Naive B cell (primary cell): ENCODE measurements at regions not wholly inside any gene's neighbourhood (a gene's known extent, or its start where the extent isn't known, plus 50 kb on each side); places are given as distances from the start of the nearest gene placed in this dataset.

ENCODE experiments used
- ATAC-seq, 2 donors: fragments of 150-1000 bp; cut with Tn5 transposase; 2 replicates each; pipeline ENCODE4 v1.10.0; 2021; ENCODE audit warnings: low read depth in 2 of 2, mild to moderate bottlenecking in 2 of 2, moderate library complexity in 2 of 2
- DNase-seq: peaks from one replicate; pipeline ENCODE4 v3.0.0; 2022
- H3K27ac Mint-ChIP-seq, 6 donors: one replicate each; pipeline ENCODE4 v1.8.0; 2020 to 2022; ENCODE audit warnings: mild to moderate bottlenecking in 6 of 6, mixed read lengths in 6 of 6, moderate library complexity in 5 of 6, inconsistent platforms in 2 of 6
- H3K27me3 Mint-ChIP-seq, 3 donors: one replicate each; pipeline ENCODE4 v1.8.0; 2021 to 2022; ENCODE audit warnings: mixed read lengths in 3 of 3, mild to moderate bottlenecking in 1 of 3
- H3K36me3 Mint-ChIP-seq, 2 donors: one replicate each; pipeline ENCODE4 v1.8.0; 2020 to 2022; ENCODE audit warnings: mixed read lengths in 2 of 2, inconsistent platforms in 1 of 2, mild to moderate bottlenecking in 1 of 2
- H3K4me1 Mint-ChIP-seq, 3 donors: one replicate each; pipeline ENCODE4 v1.8.0; 2020 to 2022; ENCODE audit warnings: mixed read lengths in 3 of 3, inconsistent platforms in 1 of 3, mild to moderate bottlenecking in 1 of 3, moderate library complexity in 1 of 3
- H3K4me3 Mint-ChIP-seq, 8 donors: one replicate each; pipeline ENCODE4 v1.8.0; 2020 to 2022; ENCODE audit warnings: mild to moderate bottlenecking in 8 of 8, mixed read lengths in 8 of 8, moderate library complexity in 8 of 8, inconsistent platforms in 2 of 8
- H3K9me3 Mint-ChIP-seq, 7 donors: one replicate each; pipeline ENCODE4 v1.8.0; 2020 to 2022; ENCODE audit warnings: mixed read lengths in 7 of 7, mild to moderate bottlenecking in 5 of 7, inconsistent platforms in 2 of 7, moderate library complexity in 1 of 7

DNA sequence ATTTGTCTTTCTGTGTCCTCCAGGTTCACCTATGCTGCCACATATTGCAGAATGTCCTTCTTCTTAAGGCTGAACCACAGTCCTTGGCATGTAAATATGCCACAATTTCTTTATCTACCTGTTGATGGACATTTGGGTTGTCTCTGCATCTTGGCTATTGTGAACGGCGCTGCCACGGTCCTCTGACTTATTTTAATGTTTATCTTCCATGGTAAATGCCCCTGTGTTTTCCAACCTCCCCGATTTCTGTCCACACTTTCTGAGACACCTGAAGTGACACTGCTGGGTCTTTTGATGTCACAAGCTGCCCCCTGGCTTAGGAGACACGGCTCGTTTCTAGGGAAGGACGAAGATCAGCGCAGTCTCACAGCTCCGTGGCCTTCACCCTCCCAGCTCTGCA, 128.3 kb upstream of the PDE10A start:
- Mint-ChIP-seq H3K9me3 (peaks cover 0 to 5% (median 0%) of the 10 kb centered on the region in 7 donors), H3K27me3 (peaks cover 0 to 15% (median 0%) of the 10 kb centered on the region in 3 donors), H3K4me1 (peaks cover 0 to 7% (median 4%) of the 10 kb centered on the region in 3 donors), H3K4me3 (no peak overlapping the region), H3K27ac (no peak overlapping the region), H3K36me3 (no peaks in the 10 kb centered on the region)
- DNase-seq (no peak), ATAC-seq (no peak)

DNA sequence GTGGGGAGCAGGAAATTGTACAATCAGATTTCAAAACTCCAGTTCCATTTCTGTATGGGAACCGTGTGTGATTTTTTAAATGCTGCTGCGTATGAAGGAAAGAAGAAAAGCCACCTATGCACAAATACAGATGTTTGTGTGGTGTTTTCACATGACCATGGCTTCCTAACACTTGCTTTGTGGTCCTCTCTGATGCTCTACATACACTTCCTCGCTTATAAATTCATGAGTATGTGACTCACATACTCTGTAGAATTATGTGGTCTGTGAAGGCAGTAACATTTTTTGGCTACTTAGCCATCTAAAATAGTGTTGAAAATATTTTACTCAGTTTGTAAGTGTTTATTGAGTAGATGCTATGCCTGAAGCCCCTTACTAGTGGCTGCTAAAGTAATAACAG, 119.8 kb upstream of the PDE10A start:
- no peaks in the 10 kb centered on the region for H3K36me3 Mint-ChIP-seq
- peaks cover 9 to 37% (median 17%) of the 10 kb centered on the region in 3 donors for H3K27me3 Mint-ChIP-seq
- no peak overlapping the region for H3K4me3 Mint-ChIP-seq
- no peak overlapping the region for H3K27ac Mint-ChIP-seq
- DNase-seq (no peak), ATAC-seq (no peak)
- H3K4me1 Mint-ChIP-seq = no peaks in the 10 kb centered on the region
- peaks cover 0 to 4% (median 2%) of the 10 kb centered on the region in 7 donors for H3K9me3 Mint-ChIP-seq

DNA sequence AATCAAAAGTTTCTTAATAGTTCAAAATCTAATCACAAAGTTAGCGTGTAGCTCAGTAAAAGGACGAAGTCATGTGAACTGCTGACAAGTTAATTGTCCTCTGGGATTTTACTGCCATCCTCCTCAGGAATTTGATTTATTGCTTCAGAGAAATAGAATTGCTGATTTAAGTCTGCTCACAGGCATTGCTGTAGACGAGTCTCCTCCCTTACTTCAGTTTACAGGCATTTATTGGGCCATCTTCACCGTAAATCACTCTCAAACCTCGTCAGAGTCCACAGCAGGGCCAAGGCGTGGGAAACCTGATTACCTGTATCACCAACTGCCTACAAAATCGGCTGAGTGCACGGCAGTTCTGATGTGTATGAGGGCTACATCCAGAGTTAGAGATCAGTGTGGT, 119.1 kb upstream of the PDE10A start:
- Mint-ChIP-seq H3K4me1 (no peaks in the 10 kb centered on the region), H3K27ac (no peak overlapping the region)

DNA sequence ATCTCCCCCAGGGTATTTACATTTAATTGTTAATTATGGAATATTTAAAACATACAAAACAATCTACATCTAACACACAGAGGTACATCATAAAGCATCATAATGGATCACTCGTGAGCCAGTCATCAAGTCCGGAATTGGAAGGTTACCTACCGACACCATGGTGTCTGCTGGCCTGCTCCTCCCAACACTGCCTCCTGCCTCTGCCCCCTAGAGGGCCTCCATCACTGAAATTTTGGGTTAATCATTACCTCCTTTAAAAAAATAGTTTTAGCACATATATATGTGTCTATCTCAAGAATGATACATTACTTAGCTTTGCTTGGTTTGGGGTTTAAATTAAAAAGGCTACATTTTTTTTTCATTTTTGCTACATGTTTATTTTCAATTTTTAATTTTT, 114.6 kb upstream of the PDE10A start:
- H3K4me1 Mint-ChIP-seq = no peaks in the 10 kb centered on the region
- H3K9me3 Mint-ChIP-seq = peaks cover 0 to 4% (median 2%) of the 10 kb centered on the region in 7 donors
- no peaks in the 10 kb centered on the region for H3K36me3 Mint-ChIP-seq
- peaks cover 22 to 39% (median 26%) of the 10 kb centered on the region in 3 donors for H3K27me3 Mint-ChIP-seq
- H3K27ac Mint-ChIP-seq = no peak overlapping the region
- ATAC-seq (no peak), DNase-seq (no peak)
- H3K4me3 Mint-ChIP-seq = no peak overlapping the region

More for the DNA sequence above, 119.1 kb upstream of the PDE10A start:
- Mint-ChIP-seq H3K9me3 (peaks cover 0 to 4% (median 2%) of the 10 kb centered on the region in 7 donors), H3K27me3 (peaks cover 15 to 37% (median 18%) of the 10 kb centered on the region in 3 donors), H3K4me3 (no peak overlapping the region), H3K36me3 (no peaks in the 10 kb centered on the region)
- no peak for ATAC-seq
- no peak for DNase-seq

DNA sequence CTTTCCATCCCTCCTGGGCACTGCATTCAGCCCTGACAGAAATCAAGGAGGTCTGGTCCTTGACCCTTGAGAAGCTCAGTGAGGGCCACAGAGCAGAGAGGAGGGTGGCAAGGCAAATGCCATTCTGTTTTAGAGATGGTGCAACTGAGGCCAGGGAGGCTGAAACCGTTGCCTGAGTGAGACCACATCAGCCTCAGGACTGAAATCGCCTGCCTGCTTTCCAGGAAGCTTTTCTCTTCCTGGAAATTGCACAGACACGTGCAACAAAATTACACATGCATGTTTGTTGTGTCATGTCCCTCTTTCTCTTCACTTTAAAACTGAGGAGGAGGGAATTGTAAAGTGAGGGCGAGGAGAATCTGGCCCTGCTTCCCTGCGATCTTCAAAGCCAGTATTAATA, 113.7 kb upstream of the PDE10A start:
- Mint-ChIP-seq H3K27me3 (peaks cover 22 to 44% (median 26%) of the 10 kb centered on the region in 3 donors), H3K4me3 (no peak overlapping the region), H3K9me3 (peaks cover 0 to 9% (median 2%) of the 10 kb centered on the region in 7 donors), H3K27ac (no peak overlapping the region), H3K36me3 (no peaks in the 10 kb centered on the region), H3K4me1 (no peaks in the 10 kb centered on the region)
- DNase-seq (no peak), ATAC-seq (no peak)

DNA sequence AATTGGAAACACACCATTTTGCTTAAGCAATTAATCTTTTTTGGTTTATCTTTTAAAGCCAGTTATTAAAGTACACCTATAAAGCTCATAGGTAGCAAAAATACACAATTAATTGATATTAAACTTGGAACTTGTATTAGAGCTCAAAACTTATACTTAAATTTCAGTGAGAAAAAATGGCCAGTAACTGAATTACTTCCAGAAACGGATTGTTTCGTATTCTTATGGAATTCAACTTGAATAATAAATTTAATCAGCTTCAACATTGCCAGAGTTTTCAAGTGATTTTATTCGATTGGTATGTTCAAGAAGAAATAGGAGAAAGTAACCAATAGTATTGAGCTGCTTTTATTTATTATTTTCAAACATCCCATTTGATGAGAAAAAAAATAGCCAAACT, 112.7 kb upstream of the PDE10A start:
- ATAC-seq (no peak), DNase-seq (no peak)
- Mint-ChIP-seq H3K4me1 (no peaks in the 10 kb centered on the region), H3K27ac (no peak overlapping the region), H3K4me3 (no peak overlapping the region), H3K9me3 (peaks cover 0 to 9% (median 0%) of the 10 kb centered on the region in 7 donors), H3K36me3 (no peaks in the 10 kb centered on the region), H3K27me3 (peaks cover 22 to 34% (median 28%) of the 10 kb centered on the region in 3 donors)

DNA sequence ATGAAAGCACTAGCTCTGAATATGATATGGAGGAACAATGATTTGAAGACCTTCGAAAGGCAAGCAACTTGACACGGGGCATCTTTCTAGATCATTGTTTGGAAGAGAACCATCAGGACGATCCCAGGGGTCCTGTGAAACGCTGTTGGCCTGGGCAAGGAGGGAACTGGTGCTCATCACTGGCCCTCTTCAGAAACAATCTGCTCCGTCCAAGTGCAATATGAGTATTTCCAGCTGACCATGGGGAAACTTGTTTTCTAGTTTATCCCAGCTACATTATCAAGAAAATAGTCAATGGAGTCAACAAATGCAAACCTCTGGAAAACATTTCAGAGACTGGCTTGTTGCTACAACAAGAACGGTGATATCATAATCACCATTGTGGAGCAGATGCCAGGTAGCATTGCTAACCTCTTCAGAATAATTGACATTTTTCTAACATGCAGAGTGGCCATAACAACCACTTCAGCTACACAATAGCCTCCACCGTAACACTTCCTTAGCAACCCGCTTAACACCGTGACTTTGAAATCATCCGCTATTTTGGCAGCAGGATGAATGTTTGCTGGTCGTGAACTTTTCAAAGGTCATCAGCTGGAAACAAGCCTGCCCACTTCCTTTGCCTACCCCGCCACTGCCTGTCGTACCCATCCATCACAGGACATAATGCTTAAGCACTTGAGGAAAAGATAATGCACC, 112.0 kb upstream of the PDE10A start:
- H3K4me3 Mint-ChIP-seq = no peak overlapping the region
- no peaks in the 10 kb centered on the region for H3K36me3 Mint-ChIP-seq
- H3K4me1 Mint-ChIP-seq = no peaks in the 10 kb centered on the region
- DNase-seq (no peak), ATAC-seq (no peak)
- H3K9me3 Mint-ChIP-seq = peaks cover 0 to 9% (median 0%) of the 10 kb centered on the region in 7 donors
- H3K27me3 Mint-ChIP-seq = peaks cover 22 to 32% (median 31%) of the 10 kb centered on the region in 3 donors
- H3K27ac Mint-ChIP-seq = no peak overlapping the region

DNA sequence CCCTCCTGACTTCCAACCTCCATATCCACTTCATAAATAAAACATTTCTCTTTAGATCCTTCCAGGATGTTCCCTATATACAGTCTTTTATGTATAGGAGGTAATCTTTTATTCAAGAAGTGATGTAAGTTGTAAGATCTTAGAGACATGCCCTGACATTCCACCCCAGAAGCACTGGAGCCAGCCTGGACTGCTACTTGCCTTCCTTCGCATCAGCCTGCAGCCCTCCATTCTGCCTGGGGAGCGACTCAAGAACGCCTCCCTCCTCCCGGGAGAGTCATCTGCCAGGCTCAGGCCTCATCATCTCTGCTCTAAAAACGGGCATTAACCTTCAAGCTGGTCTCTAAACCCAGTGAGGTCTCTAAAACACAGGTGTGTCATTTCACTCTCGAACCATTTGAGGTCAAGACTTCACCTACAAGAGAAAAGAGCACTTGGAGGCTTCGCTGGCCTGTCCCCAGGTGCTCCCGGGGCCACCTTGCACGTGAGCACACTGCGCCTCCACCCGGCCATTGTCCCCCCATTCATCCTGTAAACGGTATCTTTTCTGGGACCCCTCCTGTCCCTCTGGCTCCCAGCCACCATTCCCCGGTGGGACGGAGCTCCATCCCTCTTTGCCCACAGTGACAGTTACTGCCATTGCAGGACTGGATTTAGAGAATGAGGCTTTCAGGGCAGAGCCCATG, 107.5 kb upstream of the PDE10A start:
- no peaks in the 10 kb centered on the region for H3K4me1 Mint-ChIP-seq
- no peak overlapping the region for H3K4me3 Mint-ChIP-seq
- no peaks in the 10 kb centered on the region for H3K36me3 Mint-ChIP-seq
- H3K9me3 Mint-ChIP-seq = peaks cover 0 to 5% (median 0%) of the 10 kb centered on the region in 7 donors
- no peak for DNase-seq
- peaks cover 8 to 18% (median 18%) of the 10 kb centered on the region in 3 donors for H3K27me3 Mint-ChIP-seq
- ATAC-seq = no peak
- H3K27ac Mint-ChIP-seq = no peak overlapping the region

DNA sequence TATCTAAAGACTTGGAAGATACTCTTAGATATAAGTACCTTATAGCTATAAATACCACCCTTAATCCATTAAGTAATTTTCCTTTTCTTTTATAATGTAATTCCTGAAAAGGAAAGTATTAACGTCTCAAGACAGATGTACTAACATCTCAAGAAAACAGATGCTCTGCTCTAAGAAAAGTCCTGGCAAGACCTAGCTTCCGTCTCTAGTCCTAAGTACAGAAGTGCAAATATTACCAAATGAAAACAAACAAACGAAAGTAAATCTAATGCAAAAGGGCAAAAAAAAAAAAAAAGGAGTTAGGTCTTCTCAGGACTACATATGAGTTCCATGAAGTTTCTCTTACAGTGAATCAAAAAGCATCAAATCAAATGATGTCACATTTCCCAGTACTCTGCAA, 106.8 kb upstream of the PDE10A start:
- H3K4me3 Mint-ChIP-seq = no peak overlapping the region
- H3K27me3 Mint-ChIP-seq = peaks cover 1 to 12% (median 12%) of the 10 kb centered on the region in 3 donors
- H3K36me3 Mint-ChIP-seq = no peaks in the 10 kb centered on the region
- no peak overlapping the region for H3K27ac Mint-ChIP-seq
- no peak for ATAC-seq
- no peak for DNase-seq
- peaks cover 0 to 5% (median 0%) of the 10 kb centered on the region in 7 donors for H3K9me3 Mint-ChIP-seq
- H3K4me1 Mint-ChIP-seq = no peaks in the 10 kb centered on the region

DNA sequence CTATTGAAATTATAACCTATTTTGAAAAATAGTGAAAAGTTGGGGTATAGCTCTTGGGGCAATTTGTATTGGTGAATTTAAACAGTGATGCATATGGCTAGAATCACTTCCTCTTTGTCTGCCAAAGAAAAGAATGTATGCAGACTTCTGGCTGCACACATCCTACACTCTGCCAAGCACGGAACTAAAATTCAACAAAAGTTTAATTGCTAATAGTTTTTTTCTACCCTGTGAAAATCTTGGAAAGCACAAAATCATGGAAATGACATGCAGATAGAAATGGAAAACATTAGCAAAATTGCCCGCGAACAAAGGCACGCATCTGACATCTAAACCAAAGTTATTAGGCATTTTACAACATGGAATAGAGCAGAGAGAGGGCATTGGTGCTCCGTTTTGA, 106.4 kb upstream of the PDE10A start:
- H3K9me3 Mint-ChIP-seq = peaks cover 0 to 5% (median 0%) of the 10 kb centered on the region in 7 donors
- no peak overlapping the region for H3K27ac Mint-ChIP-seq
- no peaks in the 10 kb centered on the region for H3K4me1 Mint-ChIP-seq
- no peak for ATAC-seq
- H3K4me3 Mint-ChIP-seq = no peak overlapping the region
- no peaks in the 10 kb centered on the region for H3K36me3 Mint-ChIP-seq
- H3K27me3 Mint-ChIP-seq = peaks cover 0 to 11% (median 8%) of the 10 kb centered on the region in 3 donors
- DNase-seq = no peak

DNA sequence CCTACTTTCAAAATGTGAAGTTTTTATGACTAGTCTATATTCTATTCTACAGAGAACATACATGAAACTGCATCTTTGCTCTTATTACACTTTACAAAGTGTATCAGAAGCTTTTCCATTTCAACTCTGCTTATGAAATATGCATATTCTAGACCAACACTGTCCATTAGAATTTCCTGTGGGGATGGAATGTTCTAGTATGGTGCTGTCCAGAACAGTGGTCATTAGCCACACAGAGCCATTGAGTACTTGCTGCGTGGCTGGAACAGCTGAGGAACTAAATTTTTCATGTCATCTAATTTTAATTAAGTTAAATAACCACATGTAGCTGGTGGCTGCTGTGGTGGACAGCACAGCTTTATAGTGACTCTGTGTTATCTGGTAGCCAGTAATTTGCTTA, 105.9 kb upstream of the PDE10A start:
- no peaks in the 10 kb centered on the region for H3K36me3 Mint-ChIP-seq
- peaks cover 0 to 10% (median 8%) of the 10 kb centered on the region in 3 donors for H3K27me3 Mint-ChIP-seq
- peaks cover 0 to 5% (median 0%) of the 10 kb centered on the region in 7 donors for H3K9me3 Mint-ChIP-seq
- no peak overlapping the region for H3K4me3 Mint-ChIP-seq
- no peak overlapping the region for H3K27ac Mint-ChIP-seq
- no peak for ATAC-seq
- DNase-seq = no peak
- no peaks in the 10 kb centered on the region for H3K4me1 Mint-ChIP-seq

DNA sequence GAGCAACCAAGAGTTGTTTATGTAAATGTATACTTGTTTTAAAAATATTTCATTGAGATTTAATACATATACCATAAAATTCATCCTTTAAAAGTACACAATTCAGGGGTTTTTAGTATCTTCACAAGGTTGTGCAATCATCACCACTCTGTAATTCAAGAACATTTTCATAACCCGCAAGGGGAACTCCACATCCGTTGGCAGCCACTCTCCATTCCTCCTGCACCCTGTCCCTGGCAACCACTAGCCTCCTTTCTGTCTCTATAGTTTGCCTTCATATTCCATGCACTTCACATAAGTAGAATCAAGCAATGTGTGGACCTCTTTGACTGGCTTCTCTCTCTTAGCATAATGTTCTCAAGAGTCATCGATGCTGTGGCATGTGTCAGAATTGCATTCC, 104.2 kb upstream of the PDE10A start:
- Mint-ChIP-seq H3K4me3 (no peak overlapping the region), H3K27ac (no peak overlapping the region), H3K9me3 (peaks cover 0 to 4% (median 0%) of the 10 kb centered on the region in 7 donors), H3K27me3 (peaks cover 0 to 11% (median 2%) of the 10 kb centered on the region in 3 donors), H3K4me1 (no peaks in the 10 kb centered on the region), H3K36me3 (no peaks in the 10 kb centered on the region)
- DNase-seq (no peak), ATAC-seq (no peak)

DNA sequence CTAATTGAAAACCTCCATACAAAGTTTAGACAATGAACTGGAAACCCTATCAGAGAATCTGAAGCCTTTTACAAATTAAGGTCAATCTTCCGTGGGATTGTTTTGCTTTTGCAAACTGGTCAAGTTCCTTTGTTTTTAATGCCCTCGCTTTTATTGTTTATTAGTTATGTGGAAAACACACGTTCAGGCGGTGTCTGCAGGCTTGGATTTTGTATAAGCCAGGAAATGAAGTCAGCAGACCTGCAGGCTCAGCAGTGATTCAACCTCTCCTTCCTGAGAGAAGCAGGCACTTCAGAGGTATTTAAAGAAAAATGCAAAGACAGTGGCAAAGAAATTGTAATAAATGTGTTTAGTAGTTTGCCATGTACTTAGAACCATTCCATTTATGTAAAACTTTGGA, 103.4 kb upstream of the PDE10A start:
- H3K27me3 Mint-ChIP-seq = peaks cover 0 to 11% (median 5%) of the 10 kb centered on the region in 3 donors
- H3K9me3 Mint-ChIP-seq = peaks cover 0 to 6% (median 0%) of the 10 kb centered on the region in 7 donors
- no peak for ATAC-seq
- H3K4me3 Mint-ChIP-seq = no peak overlapping the region
- H3K27ac Mint-ChIP-seq = no peak overlapping the region
- no peaks in the 10 kb centered on the region for H3K4me1 Mint-ChIP-seq
- no peaks in the 10 kb centered on the region for H3K36me3 Mint-ChIP-seq
- DNase-seq = no peak

DNA sequence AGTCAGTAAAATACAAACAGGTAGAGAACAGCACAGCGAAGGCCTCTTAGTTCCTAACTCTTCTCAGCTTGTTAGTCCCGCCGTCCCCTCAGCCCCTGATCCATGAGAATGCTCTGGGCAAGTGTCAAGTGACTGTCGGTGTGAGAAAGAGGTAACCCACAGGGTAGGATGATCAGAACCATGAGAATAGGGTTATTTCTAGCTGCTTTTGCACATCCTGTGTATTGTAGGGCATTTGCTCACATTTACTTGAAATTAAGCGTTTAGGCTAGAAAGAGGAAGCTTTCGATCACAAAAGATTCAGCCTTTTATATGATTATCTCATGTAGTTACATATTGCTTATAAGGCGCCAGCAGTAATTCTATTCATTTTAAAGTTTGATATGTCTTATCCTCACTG, 103.0 kb upstream of the PDE10A start:
- ATAC-seq (no peak), DNase-seq (no peak)
- H3K4me3 Mint-ChIP-seq = no peak overlapping the region
- peaks cover 0 to 11% (median 5%) of the 10 kb centered on the region in 3 donors for H3K27me3 Mint-ChIP-seq
- no peak overlapping the region for H3K27ac Mint-ChIP-seq
- H3K4me1 Mint-ChIP-seq = no peaks in the 10 kb centered on the region
- H3K9me3 Mint-ChIP-seq = peaks cover 0 to 6% (median 2%) of the 10 kb centered on the region in 7 donors
- H3K36me3 Mint-ChIP-seq = no peaks in the 10 kb centered on the region
